ENCODE measurements at regions not wholly inside any gene's neighbourhood (a gene's known extent, or its start where the extent isn't known, plus 50 kb on each side); places are given as distances from the start of the nearest gene placed in this dataset.
A peak's percentile ranks its signal among the peaks of the same experiment; 100 is the strongest.

DNA sequence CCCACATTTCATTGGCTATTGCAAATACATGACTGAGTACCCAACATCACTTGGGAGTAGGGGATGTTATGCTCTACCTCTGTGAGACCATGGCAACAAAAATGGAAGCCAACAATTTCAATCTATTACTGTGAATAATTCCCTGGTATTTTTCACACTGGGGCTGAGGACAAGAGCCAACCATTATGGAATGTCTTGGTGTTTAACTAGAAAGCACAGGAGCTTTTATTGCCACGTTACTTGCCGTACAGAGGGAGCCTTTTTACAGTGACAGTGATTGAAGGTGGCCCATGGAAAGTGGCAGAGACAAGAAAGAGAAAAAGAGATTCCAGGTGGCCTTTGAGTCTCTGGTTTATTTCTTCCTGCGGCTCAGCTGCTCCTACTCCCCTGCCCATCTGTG is 105.7 kb upstream of the TBC1D5 start:
- TF ChIP-seq, protein P1, sequence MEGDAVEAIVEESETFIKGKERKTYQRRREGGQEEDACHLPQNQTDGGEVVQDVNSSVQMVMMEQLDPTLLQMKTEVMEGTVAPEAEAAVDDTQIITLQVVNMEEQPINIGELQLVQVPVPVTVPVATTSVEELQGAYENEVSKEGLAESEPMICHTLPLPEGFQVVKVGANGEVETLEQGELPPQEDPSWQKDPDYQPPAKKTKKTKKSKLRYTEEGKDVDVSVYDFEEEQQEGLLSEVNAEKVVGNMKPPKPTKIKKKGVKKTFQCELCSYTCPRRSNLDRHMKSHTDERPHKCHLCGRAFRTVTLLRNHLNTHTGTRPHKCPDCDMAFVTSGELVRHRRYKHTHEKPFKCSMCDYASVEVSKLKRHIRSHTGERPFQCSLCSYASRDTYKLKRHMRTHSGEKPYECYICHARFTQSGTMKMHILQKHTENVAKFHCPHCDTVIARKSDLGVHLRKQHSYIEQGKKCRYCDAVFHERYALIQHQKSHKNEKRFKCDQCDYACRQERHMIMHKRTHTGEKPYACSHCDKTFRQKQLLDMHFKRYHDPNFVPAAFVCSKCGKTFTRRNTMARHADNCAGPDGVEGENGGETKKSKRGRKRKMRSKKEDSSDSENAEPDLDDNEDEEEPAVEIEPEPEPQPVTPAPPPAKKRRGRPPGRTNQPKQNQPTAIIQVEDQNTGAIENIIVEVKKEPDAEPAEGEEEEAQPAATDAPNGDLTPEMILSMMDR (IDR thresholded peaks at IDR 0.05; ENCODE audit: low read depth, low read length) = no peak
- no peak overlapping the region for H3K4me3 ChIP-seq (ENCODE audit: low read depth, low read length)

- TF ChIP-seq, protein P1 (IDR thresholded peaks at IDR 0.05; ENCODE audit: low read depth, low read length) = no peak
- no peak overlapping the region for H3K4me3 ChIP-seq (ENCODE audit: low read depth, low read length)
These were observed 104.7 kb upstream of the TBC1D5 start for GRCh38 chr3:17847156-17847555.

DNA sequence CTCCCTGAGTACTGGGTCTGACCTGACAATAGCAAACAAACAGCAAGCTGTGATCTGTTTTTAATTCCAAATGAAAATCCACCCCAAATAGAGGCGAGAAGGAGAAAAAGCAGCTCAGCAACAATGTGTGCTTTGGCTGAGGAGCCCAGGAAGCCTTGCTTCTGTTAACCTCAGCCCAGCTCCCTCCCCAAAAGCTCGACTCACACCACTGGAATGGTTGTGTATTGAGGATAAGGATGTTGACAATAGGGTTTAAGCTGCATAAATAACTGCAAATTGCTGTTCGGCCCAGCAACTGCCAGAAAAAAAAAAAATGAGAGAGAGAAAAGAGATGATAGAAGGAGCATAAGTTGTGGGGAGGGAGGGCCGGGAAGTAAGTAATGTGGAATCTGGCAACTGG is 104.0 kb upstream of the TBC1D5 start:
- H3K4me3 ChIP-seq (ENCODE audit: low read depth, low read length) = no peak overlapping the region
- TF ChIP-seq, protein P1 (IDR thresholded peaks at IDR 0.05; ENCODE audit: low read depth, low read length) = no peak

DNA sequence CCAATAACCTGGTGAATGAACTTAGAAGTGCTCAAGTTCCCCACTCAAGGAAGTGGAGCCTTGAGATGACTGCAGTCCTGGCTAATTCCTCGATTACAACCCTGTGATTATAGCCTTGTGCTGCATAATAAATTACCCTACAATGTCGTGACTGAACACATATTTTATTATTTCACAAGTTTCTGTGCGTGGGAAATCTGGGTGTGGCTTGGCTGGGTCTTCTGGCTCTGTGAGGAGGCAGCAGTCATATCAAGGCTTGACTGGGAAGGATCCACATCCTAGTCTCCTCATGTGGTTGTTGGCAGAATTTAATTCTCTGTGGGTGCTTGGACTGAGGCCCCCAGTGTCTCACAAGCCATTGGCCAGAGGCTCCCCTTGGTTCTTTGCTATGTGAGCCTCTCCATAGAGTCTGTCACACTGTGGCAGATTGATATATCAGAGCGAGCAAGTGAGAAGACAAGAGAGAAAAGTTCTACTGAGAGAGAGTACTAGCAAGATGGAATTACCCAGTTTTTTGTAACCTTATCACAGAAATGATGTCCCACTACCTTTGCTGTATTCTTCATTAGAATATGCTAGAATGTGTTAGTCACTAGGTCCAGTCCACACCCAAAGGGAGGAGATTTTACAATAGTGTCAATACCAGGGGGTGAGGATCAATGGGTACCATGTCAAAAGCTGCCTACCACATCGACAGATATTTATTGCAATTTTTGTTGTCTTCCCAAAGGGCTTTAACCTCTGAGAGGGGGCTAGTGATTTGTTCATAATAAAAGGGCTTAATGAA is 102.8 kb upstream of the TBC1D5 start:
- TF ChIP-seq, protein P1 (IDR thresholded peaks at IDR 0.05; ENCODE audit: low read depth, low read length) = no peak
- H3K4me3 ChIP-seq (ENCODE audit: low read depth, low read length) = no peak overlapping the region

DNA sequence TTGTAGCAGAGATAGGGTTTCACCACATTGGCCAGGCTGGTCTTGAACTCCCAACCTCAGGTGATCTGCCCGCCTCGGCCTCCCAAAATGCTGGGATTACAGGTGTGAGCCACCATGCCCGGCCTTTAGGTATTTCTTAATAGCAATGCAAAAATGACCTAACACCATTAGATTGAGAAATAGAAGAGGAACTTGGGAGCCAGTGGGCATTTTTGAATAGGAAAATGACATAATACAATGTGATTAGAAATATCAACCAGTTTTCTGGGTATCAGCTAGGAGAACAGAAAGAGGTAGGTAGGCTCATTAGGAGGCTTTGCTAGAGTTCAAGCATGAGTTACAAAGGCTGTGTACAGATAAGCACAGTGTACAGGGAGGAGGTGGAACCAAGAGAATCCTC is 101.8 kb upstream of the TBC1D5 start:
- TF ChIP-seq, protein P1 (IDR thresholded peaks at IDR 0.05; ENCODE audit: low read depth, low read length) = no peak
- H3K4me3 ChIP-seq (ENCODE audit: low read depth, low read length) = no peak overlapping the region

DNA sequence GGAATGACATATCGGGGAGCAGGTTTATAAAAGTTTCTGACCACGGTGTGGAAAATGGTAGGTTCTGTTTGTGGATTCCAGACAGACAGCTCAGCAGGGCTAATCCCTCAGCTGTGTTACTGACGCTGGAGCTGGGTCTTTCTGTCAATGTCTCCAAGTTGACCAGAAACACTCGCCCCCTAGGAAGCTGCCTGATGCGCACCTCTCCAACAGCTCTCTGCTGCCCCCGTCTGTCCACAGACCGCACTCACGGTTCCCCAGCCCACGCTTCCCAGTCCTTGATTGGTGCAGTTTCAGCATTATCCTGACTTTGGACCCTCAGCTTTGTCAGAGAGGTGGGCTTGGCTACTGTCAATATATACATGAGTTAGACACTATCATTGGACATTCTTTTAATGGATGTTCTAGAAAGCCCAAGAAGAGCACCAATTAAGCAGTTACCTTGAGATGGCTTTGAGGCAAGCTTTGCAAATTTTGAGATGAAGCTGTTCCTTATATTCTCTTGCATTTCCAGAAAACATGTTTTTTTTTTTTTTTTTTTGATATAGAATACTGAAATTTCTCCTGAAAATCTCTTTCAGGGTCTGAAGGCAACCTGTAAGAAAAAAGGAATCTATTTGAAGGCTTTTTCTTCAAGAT is 98.9 kb upstream of the TBC1D5 start:
- TF ChIP-seq, protein P1 (IDR thresholded peaks at IDR 0.05; ENCODE audit: low read depth, low read length) = peak; percentile 99

DNA sequence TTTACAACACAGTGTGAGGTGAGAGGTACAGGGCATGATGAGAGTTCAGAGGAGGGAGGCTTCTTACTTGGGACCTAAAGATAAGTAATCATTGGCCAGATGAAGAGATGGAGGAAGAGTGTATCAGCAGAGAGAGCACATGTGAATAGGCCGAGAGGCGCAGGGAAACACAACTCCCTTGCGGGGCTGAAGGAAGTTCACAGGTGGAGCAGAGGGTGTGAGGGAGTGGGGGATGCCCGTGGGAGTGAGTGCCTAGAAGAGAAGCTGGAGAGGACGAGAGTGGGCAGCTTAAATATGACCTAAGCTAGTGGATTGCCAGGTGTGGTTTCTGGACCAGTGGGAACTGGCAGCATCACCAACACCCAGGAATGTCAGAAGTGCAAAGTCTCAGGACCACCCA is 98.2 kb upstream of the TBC1D5 start:
- TF ChIP-seq, protein P1 (IDR thresholded peaks at IDR 0.05; ENCODE audit: low read depth, low read length) = no peak
- no peak overlapping the region for H3K4me3 ChIP-seq (ENCODE audit: low read depth, low read length)

More for the DNA sequence above, 98.9 kb upstream of the TBC1D5 start:
- no peak overlapping the region for H3K4me3 ChIP-seq (ENCODE audit: low read depth, low read length)

Data from WI38 (cell line).